MM.1S (cell line): ENCODE measurements at regions not wholly inside any gene's neighbourhood (a gene's known extent, or its start where the extent isn't known, plus 50 kb on each side); places are given as distances from the start of the nearest gene placed in this dataset.
"Not testable (repeated sequence)": the region's sequence is repeated elsewhere in the genome, so short reads cannot be mapped to it uniquely, and the experiment has no call there.

ENCODE experiments used
- DNase-seq: peaks from one replicate; pipeline ENCODE4 v3.0.0-alpha.2; 2015
- H2AFZ ChIP-seq: fragments of 300-600 bp; sonication (generic); 2 replicates; pipeline ENCODE4 v1.6.0; 2016; ENCODE audit warnings: antibody characterized with exemption, low read length
- H3F3A ChIP-seq: fragments of 300-600 bp; sonication (generic); 2 replicates; pipeline ENCODE4 v1.6.1; 2016; ENCODE audit warnings: mild to moderate bottlenecking, antibody characterized with exemption, low read length, moderate library complexity, mixed read lengths; ENCODE audit not compliant: insufficient read depth
- H3K27ac ChIP-seq: fragments of 300-600 bp; sonication (generic); 2 replicates; pipeline ENCODE4 v1.5.1; 2016; ENCODE audit warnings: mild to moderate bottlenecking, low read length
- H3K27me3 ChIP-seq: fragments of 300-600 bp; sonication (generic); replicated peaks from 2 replicates; pipeline ENCODE4 v1.6.0; 2016; ENCODE audit warnings: low read length; ENCODE audit not compliant: insufficient read depth
- H3K36me3 ChIP-seq: fragments of 300-600 bp; sonication (generic); replicated peaks from 2 replicates; pipeline ENCODE4 v1.6.1; 2016; ENCODE audit warnings: mild to moderate bottlenecking, low read length, mixed read lengths; ENCODE audit not compliant: insufficient read depth
- H3K4me1 ChIP-seq: fragments of 300-600 bp; sonication (generic); 2 replicates; pipeline ENCODE4 v1.6.1; 2016; ENCODE audit warnings: low read length, mixed read lengths
- H3K4me2 ChIP-seq: fragments of 300-600 bp; sonication (generic); 2 replicates; pipeline ENCODE4 v1.6.0; 2016; ENCODE audit warnings: low read depth, low read length
- H3K4me3 ChIP-seq: fragments of 300-600 bp; sonication (generic); 2 replicates; pipeline ENCODE4 v1.5.1; 2016; ENCODE audit warnings: low read length, mixed read lengths
- H3K79me2 ChIP-seq: fragments of 300-600 bp; sonication (generic); 2 replicates; pipeline ENCODE4 v1.6.1; 2016; ENCODE audit warnings: mixed run types, low read length, mixed read lengths
- H3K9ac ChIP-seq: fragments of 300-600 bp; sonication (generic); 2 replicates; pipeline ENCODE4 v1.6.1; 2016; ENCODE audit warnings: low read length, mixed read lengths
- H3K9me2 ChIP-seq: fragments of 300-600 bp; sonication (generic); replicated peaks from 2 replicates; pipeline ENCODE4 v1.6.1; 2016; ENCODE audit warnings: mild to moderate bottlenecking, low read length, mixed read lengths; ENCODE audit not compliant: insufficient read depth
- H3K9me3 ChIP-seq: fragments of 300-600 bp; sonication (generic); replicated peaks from 2 replicates; pipeline ENCODE4 v1.6.1; 2016; ENCODE audit warnings: mild to moderate bottlenecking, low read length, mixed read lengths; ENCODE audit not compliant: insufficient read depth
- H4K20me1 ChIP-seq: fragments of 300-600 bp; sonication (generic); 2 replicates; pipeline ENCODE4 v1.6.1; 2016; ENCODE audit warnings: mild to moderate bottlenecking, low read length, moderate library complexity, mixed read lengths; ENCODE audit not compliant: insufficient read depth
- CTCF ChIP-seq: fragments of 300-600 bp; sonication (generic); IDR thresholded peaks from 2 replicates; pipeline ENCODE4 v1.5.1; 2016; ENCODE audit warnings: antibody characterized with exemption, low read length, mixed read lengths
- EZH2 ChIP-seq: fragments of 300-600 bp; sonication (generic); optimal IDR thresholded peaks from 2 replicates; pipeline ENCODE3; 2017; ENCODE audit warnings: low read depth, mild to moderate bottlenecking, antibody characterized with exemption, low read length, mixed read lengths
- EZH2phosphoT487 ChIP-seq: fragments of 300-600 bp; sonication (generic); IDR thresholded peaks from 2 replicates; pipeline ENCODE4 v1.6.1; 2018; ENCODE audit warnings: antibody characterized with exemption, low read length

- no peaks in the 10 kb centered on the region for H3K9me2 ChIP-seq
- H3K9me3 ChIP-seq = no peaks in the 10 kb centered on the region
- no peaks in the 10 kb centered on the region for H3K36me3 ChIP-seq
- no peak overlapping the region for H3K27ac ChIP-seq
- H3K4me1 ChIP-seq = no peaks in the 10 kb centered on the region
- H2AFZ ChIP-seq = no peak overlapping the region
- no peak overlapping the region for H3K4me3 ChIP-seq
- no peaks in the 10 kb centered on the region for H3K27me3 ChIP-seq
- no peak overlapping the region for H3K4me2 ChIP-seq
- no peak overlapping the region for H3K9ac ChIP-seq
- no peak for DNase-seq
- TF ChIP-seq EZH2phosphoT487 (no peak), EZH2 (no peak), CTCF (no peak)
- no peaks in the 10 kb centered on the region for H3K79me2 ChIP-seq
- H3F3A ChIP-seq = no peaks in the 10 kb centered on the region
- H4K20me1 ChIP-seq = no peaks in the 10 kb centered on the region
Observed at GRCh38 chr20:48217190-48217589, 431.9 kb upstream of the SULF2 start.

DNA sequence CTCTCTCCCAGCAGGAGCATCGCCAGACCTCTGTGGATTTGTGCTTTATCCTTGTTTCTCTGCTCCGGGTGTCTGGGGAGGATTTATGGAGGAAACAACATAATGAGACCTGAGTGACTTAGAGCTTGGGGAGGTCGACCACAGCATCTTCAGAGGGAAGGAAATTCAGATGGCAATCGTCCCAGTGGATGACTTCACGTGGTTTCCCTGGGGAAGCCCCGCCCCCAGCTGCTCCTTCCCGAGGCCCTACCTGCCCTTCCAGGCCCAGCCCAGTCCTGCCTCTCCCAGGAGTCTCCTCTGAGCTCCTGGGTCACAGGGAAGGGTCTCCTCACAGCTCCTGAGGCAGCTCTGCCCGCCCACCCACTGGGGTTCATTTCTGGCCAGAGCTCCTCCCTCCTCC is 430.3 kb upstream of the SULF2 start:
- Histone ChIP-seq H3K4me3 (no peak overlapping the region), H3K4me1 (no peaks in the 10 kb centered on the region), H3K9me2 (no peaks in the 10 kb centered on the region), H3K27ac (no peak overlapping the region), H3K79me2 (no peaks in the 10 kb centered on the region), H3K4me2 (no peak overlapping the region), H2AFZ (no peak overlapping the region), H3K9me3 (no peaks in the 10 kb centered on the region), H3K27me3 (no peaks in the 10 kb centered on the region), H3K9ac (no peak overlapping the region), H3K36me3 (no peaks in the 10 kb centered on the region), H3F3A (no peaks in the 10 kb centered on the region), H4K20me1 (no peaks in the 10 kb centered on the region)
- no peak for DNase-seq
- TF ChIP-seq EZH2 (no peak), EZH2phosphoT487 (no peak), CTCF (no peak)

GRCh38 chr20:48214601-48215000 is 429.3 kb upstream of the SULF2 start:
- Histone ChIP-seq H3K27me3 (no peaks in the 10 kb centered on the region), H4K20me1 (no peaks in the 10 kb centered on the region), H3K4me2 (no peak overlapping the region), H3K9ac (no peak overlapping the region), H3K4me1 (no peaks in the 10 kb centered on the region), H2AFZ (no peak overlapping the region), H3K36me3 (no peaks in the 10 kb centered on the region), H3K79me2 (no peaks in the 10 kb centered on the region), H3K9me3 (no peaks in the 10 kb centered on the region), H3F3A (no peaks in the 10 kb centered on the region), H3K4me3 (no peak overlapping the region), H3K27ac (no peak overlapping the region), H3K9me2 (no peaks in the 10 kb centered on the region)
- TF ChIP-seq CTCF (no peak), EZH2 (no peak), EZH2phosphoT487 (no peak)
- no peak for DNase-seq

DNA sequence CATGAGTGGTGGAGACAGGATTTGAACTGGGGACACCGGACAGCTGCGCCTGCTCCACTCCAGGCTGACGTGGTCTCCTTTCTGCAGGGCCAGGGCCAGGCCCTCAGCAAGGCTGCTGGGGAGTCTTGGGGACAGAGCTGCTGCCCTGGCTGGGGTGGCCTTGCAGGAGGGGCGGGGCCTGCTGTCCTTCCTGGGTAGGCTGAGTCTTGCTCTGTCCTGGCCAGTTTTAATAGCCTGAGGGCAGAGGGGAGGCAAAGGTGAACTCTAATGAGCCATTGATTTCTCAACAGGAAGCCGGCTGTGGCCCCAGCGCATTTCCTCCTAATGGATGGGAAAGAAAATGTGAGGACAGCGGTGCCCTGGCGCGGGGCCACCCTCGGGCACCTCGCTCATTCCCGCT is 428.4 kb upstream of the SULF2 start:
- H3K4me1 ChIP-seq, H3K4me2 ChIP-seq, H3K36me3 ChIP-seq, H3F3A ChIP-seq, H4K20me1 ChIP-seq, DNase-seq, H3K27ac ChIP-seq, H3K9me2 ChIP-seq, H3K4me3 ChIP-seq, H3K9ac ChIP-seq, H3K27me3 ChIP-seq, H3K9me3 ChIP-seq, H2AFZ ChIP-seq, H3K79me2 ChIP-seq: not testable (repeated sequence)
